Stomach smooth muscle (tissue), 2 donors: ENCODE measurements at regions not wholly inside any gene's neighbourhood (a gene's known extent, or its start where the extent isn't known, plus 50 kb on each side); places are given as distances from the start of the nearest gene placed in this dataset.

Experiments
- H3K27ac ChIP-seq: one replicate; pipeline ENCODE4 v1.7.0; 2013; ENCODE audit warnings: mild to moderate bottlenecking, low read length, inconsistent platforms
- H3K27me3 ChIP-seq, 2 donors: one replicate each; pipeline ENCODE4 v1.7.0; 2013; ENCODE audit warnings: low read length in 2 of 2; ENCODE audit not compliant: insufficient read depth in 2 of 2, control insufficient read depth in 1 of 2
- H3K36me3 ChIP-seq, 2 donors: one replicate each; pipeline ENCODE4 v1.7.0; 2013; ENCODE audit warnings: low read length in 2 of 2; ENCODE audit not compliant: control insufficient read depth in 2 of 2, insufficient read depth in 2 of 2
- H3K4me1 ChIP-seq: one replicate; pipeline ENCODE4 v1.7.0; 2013; ENCODE audit warnings: low read length; ENCODE audit not compliant: control insufficient read depth, insufficient read depth
- H3K4me3 ChIP-seq, 2 donors: one replicate each; pipeline ENCODE4 v1.7.0; 2013; ENCODE audit warnings: low read length in 2 of 2
- H3K9ac ChIP-seq, 2 donors: one replicate each; pipeline ENCODE4 v1.7.0; 2013; ENCODE audit warnings: low read length in 2 of 2, mild to moderate bottlenecking in 1 of 2
- H3K9me3 ChIP-seq, 2 donors: one replicate each; pipeline ENCODE4 v1.7.0; 2013; ENCODE audit warnings: low read length in 2 of 2; ENCODE audit not compliant: control insufficient read depth in 2 of 2
- donor health status: healthy.
- donor health status: Pancreatic carcinoma.

DNA sequence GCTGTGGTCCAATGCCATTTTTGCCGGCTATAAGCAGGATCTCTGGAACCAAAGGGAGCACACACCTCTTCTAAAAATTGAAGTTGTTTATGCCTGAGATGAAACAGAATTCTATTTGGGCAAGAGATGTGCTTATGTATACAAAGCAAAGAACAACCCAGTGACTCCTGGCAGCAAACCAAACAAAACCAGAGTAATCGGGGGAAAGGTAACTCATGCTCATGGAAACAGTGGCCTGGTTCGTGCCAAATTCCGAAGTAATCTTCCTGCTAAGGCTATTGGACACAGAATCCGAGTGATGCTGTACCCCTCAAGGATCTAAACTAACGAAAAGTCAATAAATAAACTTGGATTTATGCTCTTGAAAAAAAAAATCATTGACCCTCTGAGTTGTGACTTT, 178.7 kb downstream of the CEMIP2 start:
- Histone ChIP-seq H3K9me3 (no peaks in the 10 kb centered on the region), H3K27me3 (no peaks in the 10 kb centered on the region)

DNA sequence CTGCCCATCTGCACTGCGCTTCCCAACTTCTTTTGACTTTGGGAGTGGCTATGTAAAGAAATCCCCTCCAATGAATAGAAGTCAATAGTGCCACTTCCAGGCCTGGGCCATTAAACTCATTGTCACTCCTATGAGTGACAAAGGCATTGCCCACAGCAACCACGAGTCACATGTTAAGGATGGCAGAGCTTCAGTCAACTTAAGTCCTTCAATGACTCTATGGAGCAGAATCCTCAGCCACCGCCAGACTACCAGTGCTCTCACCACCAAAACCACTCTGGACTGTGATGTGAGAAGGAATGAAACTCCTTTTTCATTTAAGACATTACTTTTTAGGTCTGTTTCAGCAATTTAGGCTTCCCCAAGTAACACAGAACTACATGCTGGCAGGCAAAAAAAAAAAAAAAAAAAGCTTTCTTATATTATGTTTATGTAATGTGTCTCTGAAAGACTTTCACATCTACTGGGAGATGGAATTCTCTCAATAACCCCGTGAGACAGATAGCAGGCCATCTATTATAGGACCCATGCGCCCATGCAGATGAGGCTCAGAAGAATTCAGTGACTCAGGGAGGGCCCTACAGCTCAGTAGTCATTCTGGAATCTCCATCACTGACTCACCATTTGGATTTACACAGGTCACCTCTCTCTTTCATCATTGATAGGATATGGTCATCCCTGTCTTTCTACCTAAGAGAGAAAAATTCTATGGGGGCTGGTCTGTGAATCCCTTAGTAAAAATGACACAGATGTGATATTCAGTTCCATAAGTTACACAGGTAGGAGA, 180.5 kb downstream of the CEMIP2 start:
- no peak overlapping the region for H3K9ac ChIP-seq

More for the DNA sequence above, 178.7 kb downstream of the CEMIP2 start:
- Histone ChIP-seq H3K4me1 (no peaks in the 10 kb centered on the region), H3K36me3 (no peaks in the 10 kb centered on the region), H3K27ac (no peak overlapping the region), H3K9ac (no peak overlapping the region), H3K4me3 (no peak overlapping the region)

DNA sequence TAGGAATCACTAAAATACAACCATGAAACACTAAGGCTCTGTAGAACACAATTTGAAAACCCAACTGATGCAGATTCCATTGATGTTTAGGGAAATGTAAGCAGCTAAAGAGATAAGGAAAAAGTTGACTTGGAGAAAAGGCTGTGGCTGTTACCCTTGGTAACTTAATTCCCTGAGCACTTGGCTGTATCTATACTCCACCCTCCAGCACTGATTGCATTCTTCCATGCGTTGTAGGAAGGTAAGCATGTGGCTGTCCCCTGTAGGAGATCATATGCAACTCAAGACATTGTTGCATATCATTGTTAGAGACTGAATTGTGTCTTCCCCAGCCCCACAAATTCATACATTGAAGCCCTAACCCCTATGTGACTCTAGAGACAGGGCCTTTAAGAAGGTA, 184.5 kb downstream of the CEMIP2 start:
- no peak overlapping the region for H3K27ac ChIP-seq
- no peak overlapping the region for H3K9ac ChIP-seq
- no peaks in the 10 kb centered on the region for H3K27me3 ChIP-seq
- H3K4me3 ChIP-seq = no peak overlapping the region
- no peaks in the 10 kb centered on the region for H3K4me1 ChIP-seq
- no peaks in the 10 kb centered on the region for H3K9me3 ChIP-seq
- H3K36me3 ChIP-seq = no peaks in the 10 kb centered on the region

More for the DNA sequence above, 180.5 kb downstream of the CEMIP2 start:
- Histone ChIP-seq H3K27ac (no peak overlapping the region), H3K4me1 (no peaks in the 10 kb centered on the region), H3K27me3 (no peaks in the 10 kb centered on the region), H3K4me3 (no peak overlapping the region), H3K9me3 (no peaks in the 10 kb centered on the region), H3K36me3 (no peaks in the 10 kb centered on the region)

DNA sequence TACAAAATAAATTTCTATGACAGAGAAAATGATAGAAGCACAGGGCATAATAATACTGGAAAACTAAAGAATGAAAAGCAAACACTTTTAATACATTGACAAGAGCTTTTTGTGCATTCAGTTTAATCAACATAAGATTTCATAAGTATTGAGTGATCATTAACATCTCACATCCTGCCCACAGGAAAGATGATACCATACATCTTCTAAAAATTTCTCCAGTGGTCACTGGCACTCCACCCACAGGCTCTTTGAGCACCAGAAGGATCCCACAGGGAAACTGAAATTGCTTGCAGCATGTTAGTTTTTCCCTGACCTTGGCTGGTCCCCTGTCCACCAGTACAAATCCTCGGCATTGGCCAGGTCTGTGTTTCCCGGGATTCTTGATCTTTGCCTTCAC, 186.0 kb downstream of the CEMIP2 start:
- no peak overlapping the region for H3K9ac ChIP-seq
- H3K4me3 ChIP-seq = no peak overlapping the region
- H3K4me1 ChIP-seq = no peaks in the 10 kb centered on the region
- H3K9me3 ChIP-seq = no peaks in the 10 kb centered on the region
- no peaks in the 10 kb centered on the region for H3K36me3 ChIP-seq
- no peaks in the 10 kb centered on the region for H3K27me3 ChIP-seq
- H3K27ac ChIP-seq = no peak overlapping the region

DNA sequence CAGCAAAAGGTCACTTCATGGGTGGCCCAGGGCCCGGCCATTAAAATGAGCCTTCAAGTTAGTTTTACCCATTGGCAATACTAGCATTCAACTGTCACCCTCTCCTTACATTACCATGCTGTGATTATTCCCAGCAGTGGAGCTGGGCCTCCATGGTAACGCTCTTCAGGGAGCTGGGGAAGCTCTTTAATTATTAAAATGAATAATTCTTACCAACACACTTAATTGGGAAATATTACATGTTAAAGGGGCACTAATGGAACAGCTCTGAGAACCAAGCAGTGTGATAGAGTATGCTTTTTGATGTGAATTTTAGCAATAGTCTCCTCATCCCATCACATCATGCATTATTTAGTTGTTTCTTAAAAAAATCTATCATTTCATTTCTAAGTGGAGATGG, 187.2 kb downstream of the CEMIP2 start:
- Histone ChIP-seq H3K4me1 (no peaks in the 10 kb centered on the region), H3K9me3 (no peaks in the 10 kb centered on the region), H3K27me3 (no peaks in the 10 kb centered on the region), H3K36me3 (no peaks in the 10 kb centered on the region), H3K9ac (no peak overlapping the region), H3K4me3 (no peak overlapping the region), H3K27ac (no peak overlapping the region)

DNA sequence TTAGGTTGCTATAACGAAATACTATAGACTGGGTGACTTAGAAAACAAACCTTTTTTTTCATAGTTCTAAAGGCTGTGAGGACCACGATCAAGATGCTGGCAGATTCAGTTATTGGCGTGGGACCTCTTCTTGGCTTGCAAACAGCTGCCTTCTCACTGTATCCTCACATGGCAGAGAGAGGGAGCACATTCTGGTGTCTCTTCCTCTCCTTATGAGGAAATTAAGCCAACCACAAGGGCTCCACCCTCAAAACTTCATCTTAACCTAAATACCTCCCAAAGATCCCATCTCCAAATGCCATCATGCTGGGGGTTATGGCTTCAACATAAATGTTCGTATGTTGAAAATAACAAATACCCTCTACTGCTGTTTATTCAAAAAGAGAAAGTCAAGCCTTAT, 197.1 kb downstream of the CEMIP2 start:
- no peaks in the 10 kb centered on the region for H3K4me1 ChIP-seq
- H3K9ac ChIP-seq = no peak overlapping the region
- H3K27me3 ChIP-seq = no peaks in the 10 kb centered on the region
- H3K9me3 ChIP-seq = no peaks in the 10 kb centered on the region
- no peaks in the 10 kb centered on the region for H3K36me3 ChIP-seq
- H3K4me3 ChIP-seq = no peak overlapping the region
- no peak overlapping the region for H3K27ac ChIP-seq

DNA sequence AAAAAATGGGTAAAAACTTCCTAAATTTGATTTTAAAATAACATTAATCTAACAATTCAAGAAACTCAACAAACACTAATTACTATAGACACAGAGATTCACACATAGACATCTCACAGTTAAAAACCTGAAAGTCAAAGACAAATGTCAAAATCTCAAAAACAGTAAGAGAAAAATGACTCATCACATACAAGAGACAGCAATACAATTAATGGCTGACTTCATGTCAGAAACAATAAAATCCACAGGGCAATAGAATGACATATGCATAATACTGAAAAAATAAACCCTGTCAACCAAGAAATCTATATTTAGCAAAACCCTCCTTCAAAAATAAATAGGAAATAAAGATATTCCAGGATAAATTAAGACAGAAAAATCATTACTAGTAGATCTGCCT, 200.4 kb downstream of the CEMIP2 start:
- no peaks in the 10 kb centered on the region for H3K36me3 ChIP-seq
- no peaks in the 10 kb centered on the region for H3K9me3 ChIP-seq
- no peak overlapping the region for H3K9ac ChIP-seq
- H3K27me3 ChIP-seq = no peaks in the 10 kb centered on the region
- H3K27ac ChIP-seq = no peak overlapping the region
- H3K4me1 ChIP-seq = no peaks in the 10 kb centered on the region
- H3K4me3 ChIP-seq = no peak overlapping the region

DNA sequence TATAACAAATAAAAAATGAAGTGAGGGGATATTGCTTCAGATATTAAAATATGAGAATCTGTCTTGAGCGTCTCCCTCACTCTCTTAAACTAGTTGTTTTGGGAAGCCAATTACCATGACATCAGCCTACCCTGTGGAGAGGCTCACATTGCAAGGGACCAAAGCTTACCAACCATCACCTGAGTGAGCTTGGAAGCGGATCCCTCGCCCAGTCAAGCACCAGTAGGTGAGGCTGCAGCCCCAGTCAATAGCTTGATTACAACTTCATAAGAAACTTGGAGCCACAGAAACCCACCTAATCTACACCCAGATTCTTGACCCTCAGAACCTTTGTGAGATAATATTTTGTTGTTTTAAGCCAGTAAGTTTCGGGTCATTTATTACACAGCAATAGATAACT, 206.2 kb downstream of the CEMIP2 start:
- Histone ChIP-seq H3K27ac (no peak overlapping the region), H3K27me3 (no peaks in the 10 kb centered on the region), H3K36me3 (no peaks in the 10 kb centered on the region), H3K9me3 (no peaks in the 10 kb centered on the region), H3K4me3 (no peak overlapping the region), H3K9ac (no peak overlapping the region), H3K4me1 (no peaks in the 10 kb centered on the region)

DNA sequence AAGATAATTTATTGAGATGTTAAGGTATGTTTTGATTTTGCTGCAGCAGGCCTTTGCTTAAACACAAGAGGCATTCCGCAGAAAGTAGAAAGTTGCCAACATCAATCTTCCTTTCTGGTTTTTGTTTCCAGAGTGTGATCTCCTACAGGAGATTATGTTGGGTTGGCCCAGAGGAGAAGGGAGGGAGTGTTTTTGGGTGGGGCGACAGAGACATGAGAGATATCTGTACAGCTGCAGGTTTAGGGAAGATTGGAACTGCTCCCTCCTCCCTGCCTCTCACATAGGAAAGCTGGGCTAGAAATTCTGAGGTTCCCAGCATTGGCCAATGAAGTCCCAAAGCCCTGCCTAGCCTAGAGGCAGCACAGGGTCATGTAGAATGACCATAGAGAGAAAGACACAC, 211.0 kb downstream of the CEMIP2 start:
- Histone ChIP-seq H3K4me1 (no peaks in the 10 kb centered on the region), H3K9ac (no peak overlapping the region), H3K27me3 (peaks cover 0 to 8% of the 10 kb centered on the region in 2 donors), H3K9me3 (no peaks in the 10 kb centered on the region), H3K4me3 (no peak overlapping the region), H3K27ac (no peak overlapping the region), H3K36me3 (no peaks in the 10 kb centered on the region)

DNA sequence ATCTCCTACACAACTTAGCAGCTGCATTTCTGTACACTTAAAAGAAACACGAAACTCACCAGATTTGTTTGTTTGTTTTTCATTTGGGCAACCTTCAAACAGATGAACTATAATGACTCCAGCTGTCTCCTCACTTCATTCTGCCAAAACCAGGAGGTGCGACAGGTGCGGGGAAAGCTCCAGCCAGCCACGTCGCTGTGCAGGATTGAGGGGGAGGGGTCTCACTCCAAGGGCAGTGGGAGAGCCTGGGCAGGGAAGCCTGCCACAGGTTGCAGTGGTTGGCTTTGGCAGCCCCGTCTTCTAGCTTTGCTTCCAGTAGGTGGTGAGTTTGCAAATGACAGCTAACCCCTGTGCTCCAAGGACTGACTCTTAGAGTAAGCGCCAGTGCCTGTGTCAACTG, 215.8 kb downstream of the CEMIP2 start:
- Histone ChIP-seq H3K9me3 (no peaks in the 10 kb centered on the region), H3K4me3 (no peak overlapping the region), H3K27ac (no peak overlapping the region), H3K36me3 (no peaks in the 10 kb centered on the region), H3K4me1 (no peaks in the 10 kb centered on the region), H3K27me3 (peaks cover 0 to 8% of the 10 kb centered on the region in 2 donors), H3K9ac (no peak overlapping the region)

DNA sequence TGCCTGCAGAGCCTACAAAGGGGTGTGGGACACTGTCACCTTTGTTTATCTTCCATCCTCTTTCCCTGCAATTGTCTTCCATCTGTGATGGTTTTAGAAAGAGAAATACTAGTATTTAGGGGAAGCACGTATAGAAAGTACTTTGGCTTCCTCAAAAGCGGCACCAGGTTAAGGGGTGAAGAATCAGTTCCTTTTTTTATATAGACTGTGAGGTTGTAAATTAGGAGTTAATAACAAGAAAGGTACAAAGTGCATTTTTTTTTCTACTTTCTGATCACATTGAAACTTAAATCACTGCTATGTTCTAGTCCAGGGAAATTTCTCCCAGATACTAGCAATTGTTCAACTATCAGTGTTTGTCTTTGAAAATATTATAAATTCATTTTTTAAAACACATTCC, 219.3 kb downstream of the CEMIP2 start:
- Histone ChIP-seq H3K4me1 (no peaks in the 10 kb centered on the region), H3K27ac (no peak overlapping the region), H3K9ac (no peak overlapping the region), H3K9me3 (no peaks in the 10 kb centered on the region), H3K36me3 (no peaks in the 10 kb centered on the region), H3K4me3 (no peak overlapping the region), H3K27me3 (peaks cover 0 to 8% of the 10 kb centered on the region in 2 donors)
